ENCODE measurements at regions not wholly inside any gene's neighbourhood (a gene's known extent, or its start where the extent isn't known, plus 50 kb on each side); places are given as distances from the start of the nearest gene placed in this dataset.
"Not testable (repeated sequence)": the region's sequence is repeated elsewhere in the genome, so short reads cannot be mapped to it uniquely, and the experiment has no call there.

GRCh38 chr12:88891434-88891833 is 311.2 kb upstream of the KITLG start:
- not testable (repeated sequence) for TF ChIP-seq POLR2A, CTCF (IDR thresholded peaks at IDR 0.05)
